ENCODE measurements at regions not wholly inside any gene's neighbourhood (a gene's known extent, or its start where the extent isn't known, plus 50 kb on each side); places are given as distances from the start of the nearest gene placed in this dataset.
A peak's percentile ranks its signal among the peaks of the same experiment; 100 is the strongest.

- H3K4me3 ChIP-seq (replicated peaks; ENCODE audit: low read depth, low read length) = no peak overlapping the region
- TF ChIP-seq CTCF (IDR thresholded peaks at IDR 0.05; ENCODE audit: low read length, missing control alignments) = no peak
- no peak for DNase-seq (ENCODE audit: low read depth)
Observed at GRCh38 chrX:128581615-128582014, 529.4 kb upstream of the ACTRT1 start.

GRCh38 chrX:128543114-128543513 lies 490.9 kb upstream of the ACTRT1 start:
- no peak for TF ChIP-seq CTCF (IDR thresholded peaks at IDR 0.05; ENCODE audit: low read length, missing control alignments)
- DNase-seq (ENCODE audit: low read depth) = no peak
- H3K4me3 ChIP-seq (replicated peaks; ENCODE audit: low read depth, low read length) = no peak overlapping the region

- peak; percentile 0 for DNase-seq (ENCODE audit: low read depth)
- no peak overlapping the region for H3K4me3 ChIP-seq (replicated peaks; ENCODE audit: low read depth, low read length)
- TF ChIP-seq CTCF (IDR thresholded peaks at IDR 0.05; ENCODE audit: low read length, missing control alignments) = no peak
Observed at GRCh38 chrX:128518508-128518907, 466.3 kb upstream of the ACTRT1 start.

GRCh38 chrX:128517691-128518090 lies 465.5 kb upstream of the ACTRT1 start:
- TF ChIP-seq CTCF (IDR thresholded peaks at IDR 0.05; ENCODE audit: low read length, missing control alignments) = no peak
- H3K4me3 ChIP-seq (replicated peaks; ENCODE audit: low read depth, low read length) = no peak overlapping the region
- DNase-seq (ENCODE audit: low read depth) = no peak

- DNase-seq (ENCODE audit: low read depth) = no peak
- no peak overlapping the region for H3K4me3 ChIP-seq (replicated peaks; ENCODE audit: low read depth, low read length)
- TF ChIP-seq CTCF (IDR thresholded peaks at IDR 0.05; ENCODE audit: low read length, missing control alignments) = no peak
Observed at GRCh38 chrX:128504496-128504895, 452.3 kb upstream of the ACTRT1 start.

GRCh38 chrX:128464116-128464515 lies 411.9 kb upstream of the ACTRT1 start:
- no peak for TF ChIP-seq CTCF (IDR thresholded peaks at IDR 0.05; ENCODE audit: low read length, missing control alignments)
- no peak overlapping the region for H3K4me3 ChIP-seq (replicated peaks; ENCODE audit: low read depth, low read length)
- DNase-seq (ENCODE audit: low read depth) = no peak

- DNase-seq (ENCODE audit: low read depth) = no peak
- no peak overlapping the region for H3K4me3 ChIP-seq (replicated peaks; ENCODE audit: low read depth, low read length)
- no peak for TF ChIP-seq CTCF (IDR thresholded peaks at IDR 0.05; ENCODE audit: low read length, missing control alignments)
Observed at GRCh38 chrX:128460835-128461234, 408.6 kb upstream of the ACTRT1 start.
